ENCODE measurements at regions not wholly inside any gene's neighbourhood (a gene's known extent, or its start where the extent isn't known, plus 50 kb on each side); places are given as distances from the start of the nearest gene placed in this dataset.

- H3K27ac ChIP-seq (ENCODE audit: low read depth, low read length, poor library complexity, severe bottlenecking): no peak overlapping the region
- CTCF ChIA-PET: no interaction called here
- BruUV-seq (replicated peaks): no TSS peak
Observed at GRCh38 chr4:180870623-180871022, 1372.6 kb upstream of the TENM3 start.

GRCh38 chr4:180898305-180898704 lies 1344.9 kb upstream of the TENM3 start:
- CTCF ChIA-PET: no interaction called here
- Histone ChIP-seq H3K9me3 (ENCODE audit: low read depth, low read length, poor library complexity, severe bottlenecking) (no peaks in the 10 kb centered on the region), H3K4me1 (ENCODE audit: insufficient read depth, low read length, poor library complexity, severe bottlenecking) (no peaks in the 10 kb centered on the region), H3K36me3 (ENCODE audit: insufficient read depth, low read length, poor library complexity, severe bottlenecking) (no peaks in the 10 kb centered on the region), H3K4me3 (ENCODE audit: low read depth, low read length, poor library complexity, severe bottlenecking) (no peak overlapping the region), H3K27ac (ENCODE audit: low read depth, low read length, poor library complexity, severe bottlenecking) (no peak overlapping the region), H3K27me3 (replicated peaks; ENCODE audit: insufficient read depth, low read depth, low read length, poor library complexity) (no peaks in the 10 kb centered on the region)
- BruUV-seq (replicated peaks): no TSS peak
- DNase-seq (ENCODE audit: low spot score): no peak
- intact Hi-C loops (cut with micrococcal nuclease; ENCODE audit: unreplicated experiment): no loop called here
- TF ChIP-seq CTCF (conservative IDR thresholded peaks at IDR 0.05; ENCODE audit: low read depth, low read length): no peak
- TF ChIP-seq EZH2 (IDR thresholded peaks at IDR 0.05; ENCODE audit: borderline replicate concordance, low read depth, low read length, poor library complexity, severe bottlenecking): no peak
- POLR2A ChIA-PET (ENCODE audit: low non-redundant PET): no interaction called here

More at GRCh38 chr4:180870623-180871022, 1372.6 kb upstream of the TENM3 start:
- POLR2A ChIA-PET (ENCODE audit: low non-redundant PET): no interaction called here
- DNase-seq (ENCODE audit: low spot score): no peak
- no peaks in the 10 kb centered on the region for H3K36me3 ChIP-seq (ENCODE audit: insufficient read depth, low read length, poor library complexity, severe bottlenecking)
- TF ChIP-seq CTCF (conservative IDR thresholded peaks at IDR 0.05; ENCODE audit: low read depth, low read length): no peak
- no peak for TF ChIP-seq EZH2 (IDR thresholded peaks at IDR 0.05; ENCODE audit: borderline replicate concordance, low read depth, low read length, poor library complexity, severe bottlenecking)
- no peaks in the 10 kb centered on the region for H3K4me1 ChIP-seq (ENCODE audit: insufficient read depth, low read length, poor library complexity, severe bottlenecking)
- no peak overlapping the region for H3K4me3 ChIP-seq (ENCODE audit: low read depth, low read length, poor library complexity, severe bottlenecking)
- H3K27me3 ChIP-seq (replicated peaks; ENCODE audit: insufficient read depth, low read depth, low read length, poor library complexity): no peaks in the 10 kb centered on the region
- intact Hi-C loops (cut with micrococcal nuclease; ENCODE audit: unreplicated experiment): no loop called here
- no peaks in the 10 kb centered on the region for H3K9me3 ChIP-seq (ENCODE audit: low read depth, low read length, poor library complexity, severe bottlenecking)

GRCh38 chr4:180900781-180901180 lies 1342.4 kb upstream of the TENM3 start:
- H3K36me3 ChIP-seq (ENCODE audit: insufficient read depth, low read length, poor library complexity, severe bottlenecking): no peaks in the 10 kb centered on the region
- ChIA-PET POLR2A (ENCODE audit: low non-redundant PET) (interaction anchor here (0.6 kb wide), 1 partner anchor 1137 kb away, joined by 3 read pairs; no protein-coding TSS in a partner anchor), CTCF (no interaction called here)
- no peak for DNase-seq (ENCODE audit: low spot score)
- no peaks in the 10 kb centered on the region for H3K4me1 ChIP-seq (ENCODE audit: insufficient read depth, low read length, poor library complexity, severe bottlenecking)
- intact Hi-C loops (cut with micrococcal nuclease; ENCODE audit: unreplicated experiment): no loop called here
- H3K9me3 ChIP-seq (ENCODE audit: low read depth, low read length, poor library complexity, severe bottlenecking): no peaks in the 10 kb centered on the region
- H3K27me3 ChIP-seq (replicated peaks; ENCODE audit: insufficient read depth, low read depth, low read length, poor library complexity): no peaks in the 10 kb centered on the region
- H3K4me3 ChIP-seq (ENCODE audit: low read depth, low read length, poor library complexity, severe bottlenecking): no peak overlapping the region
- no peak for TF ChIP-seq EZH2 (IDR thresholded peaks at IDR 0.05; ENCODE audit: borderline replicate concordance, low read depth, low read length, poor library complexity, severe bottlenecking)
- no peak for TF ChIP-seq CTCF (conservative IDR thresholded peaks at IDR 0.05; ENCODE audit: low read depth, low read length)
- BruUV-seq (replicated peaks): no TSS peak
- H3K27ac ChIP-seq (ENCODE audit: low read depth, low read length, poor library complexity, severe bottlenecking): no peak overlapping the region
